IPS-NIHi11 (cell line): ENCODE measurements at regions not wholly inside any gene's neighbourhood (a gene's known extent, or its start where the extent isn't known, plus 50 kb on each side); places are given as distances from the start of the nearest gene placed in this dataset.

ENCODE experiments used
- DNase-seq: peaks from one replicate; pipeline ENCODE4 v3.0.0; 2012; ENCODE audit warnings: mixed read lengths, low spot score

GRCh38 chrX:134173541-134174272 lies 63.3 kb upstream of the CCDC160 start:
- peak; percentile 67 for DNase-seq

- peak; percentile 8 for DNase-seq
These were observed 62.7 kb upstream of the CCDC160 start for GRCh38 chrX:134174273-134174660.

- DNase-seq, result peak; percentile 72
These were observed 62.1 kb upstream of the CCDC160 start for GRCh38 chrX:134174859-134175258.

DNA sequence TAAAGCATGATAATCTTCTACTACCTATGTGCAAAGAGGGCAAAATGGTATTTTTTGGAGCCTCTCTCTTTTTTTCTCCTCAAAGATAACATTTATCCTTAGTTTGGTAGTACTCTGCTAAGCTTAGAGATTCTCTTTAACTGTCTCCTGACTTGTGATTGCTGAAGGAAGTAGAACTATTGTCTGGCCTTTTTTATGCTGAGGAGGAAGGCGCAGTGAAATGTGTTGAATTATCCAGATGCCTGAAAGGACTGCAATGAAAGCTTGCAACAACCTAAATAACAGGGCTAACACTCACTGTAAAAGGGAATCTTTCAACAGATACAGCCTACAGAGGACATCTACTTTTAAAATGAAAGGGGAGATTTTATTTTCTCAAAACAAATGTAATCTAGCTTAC lies 59.5 kb upstream of the CCDC160 start:
- no peak for DNase-seq

- no peak for DNase-seq
These were observed 56.2 kb upstream of the CCDC160 start for GRCh38 chrX:134180601-134181274.

- peak; percentile 19 for DNase-seq
These were observed 55.7 kb upstream of the CCDC160 start for GRCh38 chrX:134181275-134181660.

- DNase-seq, result no peak
These were observed 53.3 kb upstream of the CCDC160 start for GRCh38 chrX:134183665-134184064.

GRCh38 chrX:134184936-134185335 lies 52.0 kb upstream of the CCDC160 start:
- no peak for DNase-seq

GRCh38 chrX:134186362-134187121 lies 50.4 kb upstream of the CCDC160 start:
- no peak for DNase-seq
